IPS-15b (cell line): ENCODE measurements at regions not wholly inside any gene's neighbourhood (a gene's known extent, or its start where the extent isn't known, plus 50 kb on each side); places are given as distances from the start of the nearest gene placed in this dataset.
"Not testable (repeated sequence)": the region's sequence is repeated elsewhere in the genome, so short reads cannot be mapped to it uniquely, and the experiment has no call there.

Experiments used
- H3K27me3 ChIP-seq: one replicate; pipeline ENCODE4 v1.6.1; 2013; ENCODE audit warnings: low read length; ENCODE audit not compliant: control insufficient read depth, insufficient read depth
- H3K36me3 ChIP-seq: one replicate; pipeline ENCODE4 v1.6.1; 2013; ENCODE audit warnings: low read length; ENCODE audit not compliant: control insufficient read depth, insufficient read depth
- H3K4me1 ChIP-seq: one replicate; pipeline ENCODE4 v1.6.1; 2013; ENCODE audit warnings: mild to moderate bottlenecking, low read length; ENCODE audit not compliant: control insufficient read depth, insufficient read depth
- H3K4me3 ChIP-seq: one replicate; pipeline ENCODE4 v1.5.1; 2013; ENCODE audit warnings: low read depth, low read length
- H3K9ac ChIP-seq: one replicate; pipeline ENCODE4 v1.6.1; 2013; ENCODE audit warnings: low read depth, mild to moderate bottlenecking, low read length
- H3K9me3 ChIP-seq: one replicate; pipeline ENCODE4 v1.6.1; 2013; ENCODE audit warnings: mild to moderate bottlenecking, low read length; ENCODE audit not compliant: control insufficient read depth, insufficient read depth

DNA sequence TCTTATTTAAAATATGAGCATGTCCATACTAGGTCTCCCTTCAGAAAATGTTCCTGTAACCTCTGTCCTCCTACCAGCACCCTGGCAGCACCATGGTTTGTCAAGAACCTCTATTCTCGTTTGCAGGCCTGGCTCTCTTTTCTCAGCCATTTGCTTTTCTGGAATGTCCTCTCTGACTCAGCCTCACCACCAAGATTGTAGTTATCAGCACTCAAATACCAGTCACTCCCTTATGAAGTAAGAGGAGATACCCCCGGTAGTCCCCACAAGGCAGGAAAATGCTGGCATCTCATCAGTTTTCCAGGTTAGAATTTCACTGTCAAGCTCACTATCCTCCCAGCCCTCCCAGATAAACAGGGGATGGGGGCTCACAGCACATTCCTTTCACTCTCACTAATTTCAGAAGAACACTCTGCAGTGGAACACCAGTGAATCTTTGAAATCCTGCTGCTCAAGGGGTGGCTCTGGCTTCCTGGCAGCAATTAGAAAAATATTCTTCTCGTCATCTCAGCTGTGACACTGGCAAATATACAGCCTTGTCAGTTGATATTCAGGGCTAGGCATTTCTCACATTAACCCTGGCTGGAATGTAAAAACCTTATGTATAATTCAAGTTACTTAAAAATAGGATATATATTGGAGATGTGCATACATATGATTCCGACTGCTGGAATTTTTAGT, 129.2 kb downstream of the TBX18 start:
- no peak overlapping the region for H3K4me3 ChIP-seq
- no peaks in the 10 kb centered on the region for H3K4me1 ChIP-seq
- no peak overlapping the region for H3K9ac ChIP-seq
- H3K9me3 ChIP-seq, result no peaks in the 10 kb centered on the region
- no peaks in the 10 kb centered on the region for H3K36me3 ChIP-seq
- H3K27me3 ChIP-seq, result no peaks in the 10 kb centered on the region

DNA sequence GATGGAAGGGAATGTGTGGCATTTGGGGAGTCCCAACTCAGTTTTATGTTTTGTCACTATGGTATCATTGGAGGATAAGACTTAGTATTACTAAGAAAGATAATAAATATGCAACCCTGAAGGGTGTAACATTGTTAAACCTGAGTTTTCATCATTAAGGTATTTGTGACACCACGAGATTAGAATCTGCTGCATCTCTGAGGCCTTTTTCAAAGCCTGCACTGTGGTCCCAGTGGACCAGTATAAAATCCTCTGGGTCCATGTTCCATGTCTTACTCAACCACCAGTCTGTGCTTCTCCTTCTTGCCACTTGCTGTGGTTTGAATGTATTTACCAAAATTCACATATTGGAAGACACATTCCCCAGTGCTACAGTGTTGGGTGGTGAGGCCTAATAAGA, 130.6 kb downstream of the TBX18 start:
- no peak overlapping the region for H3K4me3 ChIP-seq
- no peaks in the 10 kb centered on the region for H3K4me1 ChIP-seq
- no peak overlapping the region for H3K9ac ChIP-seq
- no peaks in the 10 kb centered on the region for H3K36me3 ChIP-seq
- H3K27me3 ChIP-seq, result no peaks in the 10 kb centered on the region
- no peaks in the 10 kb centered on the region for H3K9me3 ChIP-seq

DNA sequence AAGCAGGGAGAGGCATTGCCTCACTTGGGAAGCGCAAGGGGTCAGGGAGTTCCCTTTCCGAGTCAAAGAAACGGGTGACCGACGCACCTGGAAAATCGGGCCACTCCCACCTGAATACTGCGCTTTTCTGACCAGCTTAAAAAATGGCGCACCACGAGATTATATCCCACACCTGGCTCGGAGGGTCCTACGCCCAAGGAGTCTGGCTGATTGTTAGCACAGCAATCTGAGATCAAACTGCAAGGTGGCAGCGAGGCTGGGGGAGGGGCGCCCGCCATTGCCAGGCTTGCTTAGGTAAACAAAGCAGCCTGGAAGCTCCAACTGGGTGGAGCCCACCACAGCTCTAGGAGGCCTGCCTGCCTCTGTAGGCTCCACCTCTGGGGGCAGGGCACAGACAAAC, 137.9 kb downstream of the TBX18 start:
- H3K9ac ChIP-seq, H3K27me3 ChIP-seq, H3K36me3 ChIP-seq, H3K9me3 ChIP-seq, H3K4me1 ChIP-seq: not testable (repeated sequence)
- peak overlapping the region; percentile 37 for H3K4me3 ChIP-seq

DNA sequence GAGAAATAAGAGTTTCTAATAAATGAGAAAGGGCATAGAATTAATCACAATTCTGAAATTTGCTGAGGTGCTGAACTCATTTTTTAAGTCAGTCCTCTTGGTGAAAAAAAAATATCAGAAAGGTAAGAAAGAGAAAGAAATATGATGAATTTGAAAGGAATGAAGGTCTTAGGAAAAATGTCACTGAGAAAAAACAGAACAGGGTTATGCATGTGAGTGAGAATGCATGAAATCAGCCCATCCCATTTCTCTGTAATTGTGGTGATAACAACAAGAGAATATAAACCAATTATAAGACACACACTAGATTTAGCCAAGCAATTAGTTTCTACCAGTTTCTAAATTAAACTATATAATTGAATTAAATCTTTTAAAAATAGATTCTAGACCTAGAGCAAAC, 138.9 kb downstream of the TBX18 start:
- no peaks in the 10 kb centered on the region for H3K4me1 ChIP-seq
- H3K36me3 ChIP-seq, result no peaks in the 10 kb centered on the region
- no peak overlapping the region for H3K4me3 ChIP-seq
- no peak overlapping the region for H3K9ac ChIP-seq
- H3K27me3 ChIP-seq, result no peaks in the 10 kb centered on the region
- H3K9me3 ChIP-seq, result no peaks in the 10 kb centered on the region

DNA sequence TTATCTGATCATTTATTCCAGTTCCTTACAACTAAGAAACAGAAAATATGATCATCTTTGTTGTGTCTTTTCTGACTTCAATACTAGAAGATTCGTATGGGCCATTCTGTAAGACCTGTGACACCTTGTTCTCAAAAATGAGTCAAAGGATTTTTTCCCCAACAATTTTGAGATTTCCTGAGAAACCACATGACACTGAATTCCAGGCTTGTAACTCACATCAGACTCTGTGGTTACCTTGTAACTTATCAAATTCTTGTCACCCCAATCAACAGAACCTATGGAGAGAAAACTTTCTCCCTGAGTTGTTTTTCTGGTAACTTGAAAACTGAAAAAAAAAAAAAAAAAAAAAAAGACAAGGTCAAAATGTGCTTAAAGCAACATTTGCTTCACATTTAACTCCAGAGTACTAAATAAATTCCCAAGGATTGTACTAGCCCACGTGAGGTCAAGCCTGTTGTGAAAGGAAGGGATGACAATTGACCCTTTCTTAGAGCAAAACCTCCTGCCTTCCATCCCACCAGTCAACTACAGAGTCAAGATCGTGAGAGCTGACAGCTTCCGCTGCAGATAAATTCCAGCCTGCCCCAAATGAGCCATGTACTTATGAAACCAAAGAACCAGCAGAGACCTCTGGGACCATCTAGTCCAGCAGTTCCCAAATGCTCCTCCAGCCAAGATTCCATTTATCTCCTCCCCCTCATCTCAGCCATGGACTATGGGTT, 140.3 kb downstream of the TBX18 start:
- H3K4me1 ChIP-seq, result no peaks in the 10 kb centered on the region
- no peak overlapping the region for H3K9ac ChIP-seq
- no peaks in the 10 kb centered on the region for H3K36me3 ChIP-seq
- no peaks in the 10 kb centered on the region for H3K9me3 ChIP-seq
- no peak overlapping the region for H3K4me3 ChIP-seq
- H3K27me3 ChIP-seq, result no peaks in the 10 kb centered on the region

DNA sequence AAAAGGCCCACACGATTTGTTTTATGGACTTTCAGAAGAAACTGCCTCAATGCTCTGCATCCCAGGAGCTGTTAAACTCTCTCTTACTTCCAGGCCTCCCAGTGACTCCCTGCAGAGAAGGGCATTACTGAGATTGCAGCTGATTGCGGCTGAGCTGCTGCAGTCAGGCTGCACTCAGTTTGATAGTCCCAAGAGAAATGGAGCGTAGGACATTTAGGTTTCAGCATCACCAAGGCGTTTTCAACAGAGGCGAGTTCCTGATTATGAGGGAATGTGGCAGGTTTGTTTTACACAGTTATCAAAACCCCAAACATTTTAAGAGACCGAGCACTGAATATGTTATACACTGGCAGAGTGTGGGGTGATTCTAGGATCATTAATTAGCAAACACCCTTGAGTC, 145.6 kb downstream of the TBX18 start:
- Histone ChIP-seq H3K36me3 (no peaks in the 10 kb centered on the region), H3K4me3 (no peak overlapping the region), H3K27me3 (no peaks in the 10 kb centered on the region), H3K9ac (no peak overlapping the region), H3K4me1 (peaks cover 8% of the 10 kb centered on the region), H3K9me3 (no peaks in the 10 kb centered on the region)

DNA sequence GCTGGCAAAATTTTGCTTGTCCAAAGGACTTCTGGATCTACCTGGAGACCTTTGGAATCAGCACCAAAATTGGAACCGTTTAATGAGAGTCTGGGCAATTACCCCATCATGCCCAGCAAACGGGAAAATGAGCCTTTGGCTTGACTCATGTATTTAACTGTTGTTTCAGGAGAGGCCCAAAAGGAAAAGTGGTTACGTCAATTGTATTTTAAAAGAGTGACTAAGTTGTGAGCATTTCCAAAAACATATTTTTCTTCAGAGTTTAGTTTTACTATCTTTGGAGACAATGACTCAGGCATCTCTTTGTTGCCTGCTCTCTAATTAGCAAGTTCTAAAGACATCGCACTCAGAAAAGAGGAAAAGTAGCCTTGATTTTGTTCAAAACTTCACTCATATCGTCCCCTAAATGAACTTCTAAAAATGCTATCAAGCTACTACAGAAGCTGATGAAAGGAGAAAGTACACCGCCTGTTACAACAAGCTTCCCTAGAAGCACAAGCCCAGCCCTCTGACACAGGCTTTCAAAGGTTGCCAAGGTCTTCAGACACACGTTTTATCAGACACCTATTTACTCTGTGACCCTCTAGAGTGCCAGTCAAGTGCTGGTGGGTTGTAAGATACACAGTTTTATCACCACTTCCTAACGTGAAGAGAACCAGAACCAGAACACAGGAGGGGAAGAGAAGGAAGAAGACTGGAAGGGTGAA, 146.2 kb downstream of the TBX18 start:
- Histone ChIP-seq H3K4me1 (peaks cover 8% of the 10 kb centered on the region), H3K36me3 (no peaks in the 10 kb centered on the region), H3K9ac (no peak overlapping the region), H3K9me3 (no peaks in the 10 kb centered on the region), H3K4me3 (no peak overlapping the region), H3K27me3 (no peaks in the 10 kb centered on the region)

DNA sequence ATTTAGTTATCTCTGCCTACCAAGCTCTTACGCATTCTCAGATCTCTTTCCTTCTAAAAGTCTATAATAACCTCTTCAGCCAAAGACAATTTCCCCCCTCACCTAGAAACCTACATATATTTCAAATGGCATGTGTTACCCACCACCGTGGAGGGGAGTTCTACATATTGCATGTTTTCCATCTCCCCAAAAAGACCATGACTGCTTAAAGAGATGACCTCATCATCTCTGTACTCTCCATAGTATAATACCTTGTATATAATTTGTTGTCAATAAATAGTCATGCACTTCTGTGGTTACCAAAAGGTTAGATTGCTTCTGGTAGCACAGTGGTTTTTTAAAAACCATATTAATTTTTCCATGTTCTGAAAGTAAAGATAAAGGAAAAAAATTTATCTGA, 148.4 kb downstream of the TBX18 start:
- no peak overlapping the region for H3K9ac ChIP-seq
- peaks cover 8% of the 10 kb centered on the region for H3K4me1 ChIP-seq
- no peaks in the 10 kb centered on the region for H3K36me3 ChIP-seq
- H3K9me3 ChIP-seq, result no peaks in the 10 kb centered on the region
- no peaks in the 10 kb centered on the region for H3K27me3 ChIP-seq
- no peak overlapping the region for H3K4me3 ChIP-seq

DNA sequence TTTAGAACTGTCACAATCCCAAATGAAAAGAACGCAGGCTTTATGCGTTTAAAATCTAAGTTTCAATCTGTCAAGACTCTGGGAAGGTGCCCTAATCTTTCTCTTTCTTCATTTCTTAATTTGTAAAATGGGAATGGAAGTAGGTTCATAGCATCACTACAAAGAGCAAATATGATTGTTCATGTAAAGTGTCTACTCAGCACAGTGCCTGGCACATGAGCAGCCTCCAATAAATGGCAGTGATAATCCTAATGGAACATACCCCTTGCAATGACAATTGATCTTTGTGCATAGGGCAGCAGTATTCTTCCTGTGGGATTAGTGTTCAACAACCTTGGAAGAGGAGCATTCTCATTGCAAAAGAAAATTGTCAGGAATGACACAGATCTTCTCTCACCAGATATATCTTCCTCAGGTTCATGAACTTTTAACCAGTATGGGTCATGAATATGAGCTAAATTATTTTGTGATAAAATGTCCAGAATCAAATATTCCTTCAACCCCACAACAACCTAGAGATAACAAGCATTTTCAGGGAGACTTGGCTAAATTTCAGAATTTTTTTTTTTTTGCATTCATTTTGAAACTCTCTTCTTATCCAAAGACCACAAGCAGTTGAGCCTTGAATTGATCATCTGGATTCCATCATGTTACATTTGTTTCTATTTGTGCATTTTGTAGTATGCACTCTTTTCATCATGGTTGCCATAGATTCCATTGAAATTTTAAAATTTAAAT, 149.1 kb downstream of the TBX18 start:
- H3K9me3 ChIP-seq, result no peaks in the 10 kb centered on the region
- H3K4me3 ChIP-seq, result no peak overlapping the region
- H3K9ac ChIP-seq, result no peak overlapping the region
- H3K27me3 ChIP-seq, result no peaks in the 10 kb centered on the region
- H3K4me1 ChIP-seq, result peaks cover 8% of the 10 kb centered on the region
- H3K36me3 ChIP-seq, result no peaks in the 10 kb centered on the region

DNA sequence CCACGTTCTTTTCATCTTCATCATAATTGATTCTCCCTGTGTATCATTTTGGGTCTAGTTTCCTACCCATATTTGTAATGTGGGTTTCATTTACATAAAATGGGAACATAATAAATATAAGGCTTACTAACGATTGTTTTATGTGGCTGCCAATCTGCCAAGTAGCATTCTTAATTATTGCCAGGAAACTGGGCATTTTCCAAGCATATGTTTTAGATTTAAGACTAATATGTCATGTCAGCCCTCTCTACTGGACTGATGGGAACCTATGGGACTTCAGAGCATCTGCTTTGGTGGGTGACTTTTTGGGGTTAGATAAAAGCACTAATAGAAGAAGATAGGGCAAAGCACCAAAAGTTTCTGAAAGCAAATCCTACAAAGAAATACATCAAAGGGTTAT, 157.5 kb downstream of the TBX18 start:
- Histone ChIP-seq H3K4me3 (no peak overlapping the region), H3K9ac (no peak overlapping the region), H3K4me1 (no peaks in the 10 kb centered on the region), H3K27me3 (no peaks in the 10 kb centered on the region), H3K9me3 (no peaks in the 10 kb centered on the region), H3K36me3 (no peaks in the 10 kb centered on the region)

DNA sequence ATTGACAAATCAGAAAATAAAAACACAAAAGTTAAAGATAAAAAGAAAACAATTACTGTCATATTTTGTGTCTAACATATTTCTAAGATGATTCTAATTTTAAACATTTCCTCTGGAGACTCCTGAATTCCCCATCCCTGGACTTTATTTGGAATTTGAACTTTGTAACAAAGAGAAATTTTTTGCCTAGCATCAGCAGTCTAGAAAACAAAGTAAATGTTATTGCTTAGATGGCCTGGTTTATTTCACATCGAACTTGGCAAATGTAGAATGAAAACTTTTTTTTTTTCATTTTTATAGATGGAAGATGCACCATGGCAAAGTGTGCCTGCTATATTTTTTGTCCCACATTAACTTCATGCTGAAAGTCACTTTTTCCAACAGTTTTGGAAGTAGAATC, 159.1 kb downstream of the TBX18 start:
- no peaks in the 10 kb centered on the region for H3K36me3 ChIP-seq
- H3K4me3 ChIP-seq, result no peak overlapping the region
- H3K9me3 ChIP-seq, result no peaks in the 10 kb centered on the region
- H3K4me1 ChIP-seq, result no peaks in the 10 kb centered on the region
- H3K9ac ChIP-seq, result no peak overlapping the region
- no peaks in the 10 kb centered on the region for H3K27me3 ChIP-seq
